HCT116 (cell line): ENCODE measurements at regions not wholly inside any gene's neighbourhood (a gene's known extent, or its start where the extent isn't known, plus 50 kb on each side); places are given as distances from the start of the nearest gene placed in this dataset.

Experiments used
- EZH2 ChIP-seq: fragments of 200-600 bp; sonication (generic); IDR thresholded peaks from 2 replicates; pipeline ENCODE4 v1.6.1; 2017; ENCODE audit warnings: antibody characterized with exemption, mixed run types
- JUND ChIP-seq: IDR thresholded peaks from 2 replicates; pipeline ENCODE4 v1.6.1; 2012
- POLR2A ChIP-seq: IDR thresholded peaks from 2 replicates; pipeline ENCODE4 v1.7.0; 2011; ENCODE audit warnings: borderline replicate concordance; ENCODE audit not compliant: insufficient read depth, insufficient read length; ENCODE audit errors: extremely low read depth
- POLR2AphosphoS5 ChIP-seq: IDR thresholded peaks from 2 replicates; pipeline ENCODE4 v1.6.1; 2011; ENCODE audit warnings: mild to moderate bottlenecking, low read depth, low read length, moderate library complexity
- SIN3A ChIP-seq: IDR thresholded peaks from 2 replicates; pipeline ENCODE4 v1.6.1; 2012; ENCODE audit warnings: low read depth
- SP1 ChIP-seq: IDR thresholded peaks from 2 replicates; pipeline ENCODE4 v1.6.1; 2012; ENCODE audit warnings: low read depth
- TCF7L2 ChIP-seq: IDR thresholded peaks from 2 replicates; pipeline ENCODE4 v1.7.0; 2011; ENCODE audit warnings: borderline replicate concordance, inconsistent platforms; ENCODE audit not compliant: insufficient read depth, insufficient read length; ENCODE audit errors: extremely low read depth
- ZNF274 ChIP-seq: fragments of 200-500 bp; sonication (Bioruptor generic); IDR thresholded peaks from 2 replicates; pipeline ENCODE4 v1.6.1; 2014; ENCODE audit warnings: mild to moderate bottlenecking, low read depth, low read length, inconsistent platforms
- TF ChIP-seq, protein P1 (sequence below), 3 experiments: fragments of 200-600 bp in 1 of 3; sonication (generic) in 1 of 3; IDR thresholded peaks in 2 of 3; conservative IDR thresholded peaks in 1 of 3; 2 replicates each; pipeline ENCODE4 v1.5.1; 2012 to 2017; ENCODE audit warnings: low read depth in 2 of 3, low read length in 2 of 3, antibody characterized with exemption in 1 of 3, borderline replicate concordance in 1 of 3, control low read depth in 1 of 3, mild to moderate bottlenecking in 1 of 3, mixed read lengths in 1 of 3, mixed run types in 1 of 3, moderate library complexity in 1 of 3; ENCODE audit not compliant: insufficient read depth in 1 of 3
- TF ChIP-seq, protein P2 (sequence below): IDR thresholded peaks from 2 replicates; pipeline ENCODE4 v1.6.1; 2012; ENCODE audit warnings: low read depth
- TF ChIP-seq, protein P3 (sequence below): IDR thresholded peaks from 2 replicates; pipeline ENCODE4 v1.6.1; 2012
- TF ChIP-seq, protein P4 (sequence below): IDR thresholded peaks from 2 replicates; pipeline ENCODE4 v1.6.1; 2012

DNA sequence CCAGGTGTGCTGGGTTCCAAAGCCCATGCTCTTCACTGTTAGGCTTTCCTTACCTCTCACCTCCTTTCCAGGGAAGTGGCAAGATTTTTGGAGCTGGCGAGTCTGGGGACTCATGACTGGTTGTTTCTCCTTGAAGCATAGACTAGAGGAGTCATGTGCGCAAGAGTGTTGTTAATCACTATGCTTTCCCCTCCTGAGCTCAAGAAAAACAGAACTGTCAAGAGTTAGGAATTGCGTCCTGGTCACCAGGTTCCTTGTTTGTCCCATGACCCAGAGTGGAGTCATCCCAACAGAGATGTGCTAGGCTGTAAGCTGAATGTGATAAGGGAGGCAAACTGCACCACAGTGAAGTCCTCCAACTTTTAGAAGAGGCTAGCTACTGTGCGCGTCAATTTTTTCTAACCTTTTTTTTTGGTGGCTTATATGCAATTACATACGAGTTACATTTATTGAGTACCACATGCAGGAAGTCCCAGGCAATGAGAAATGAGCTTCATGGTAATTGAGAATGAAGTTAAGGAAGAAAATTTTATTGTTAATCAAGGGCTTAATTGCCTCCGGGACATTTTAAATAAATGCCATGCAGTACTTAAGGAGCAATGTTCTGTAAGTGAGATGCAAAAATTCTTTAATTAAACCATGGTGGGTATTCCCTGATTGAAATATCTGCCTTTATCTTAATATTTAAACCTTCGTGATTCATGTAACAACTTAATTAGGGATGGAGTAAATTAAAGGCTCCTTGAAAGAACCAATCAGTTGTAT, 233.9 kb downstream of the ZIC5 start:
- TF ChIP-seq TCF7L2: no peak
- no peak for TF ChIP-seq ZNF274
- TF ChIP-seq, protein P1, sequence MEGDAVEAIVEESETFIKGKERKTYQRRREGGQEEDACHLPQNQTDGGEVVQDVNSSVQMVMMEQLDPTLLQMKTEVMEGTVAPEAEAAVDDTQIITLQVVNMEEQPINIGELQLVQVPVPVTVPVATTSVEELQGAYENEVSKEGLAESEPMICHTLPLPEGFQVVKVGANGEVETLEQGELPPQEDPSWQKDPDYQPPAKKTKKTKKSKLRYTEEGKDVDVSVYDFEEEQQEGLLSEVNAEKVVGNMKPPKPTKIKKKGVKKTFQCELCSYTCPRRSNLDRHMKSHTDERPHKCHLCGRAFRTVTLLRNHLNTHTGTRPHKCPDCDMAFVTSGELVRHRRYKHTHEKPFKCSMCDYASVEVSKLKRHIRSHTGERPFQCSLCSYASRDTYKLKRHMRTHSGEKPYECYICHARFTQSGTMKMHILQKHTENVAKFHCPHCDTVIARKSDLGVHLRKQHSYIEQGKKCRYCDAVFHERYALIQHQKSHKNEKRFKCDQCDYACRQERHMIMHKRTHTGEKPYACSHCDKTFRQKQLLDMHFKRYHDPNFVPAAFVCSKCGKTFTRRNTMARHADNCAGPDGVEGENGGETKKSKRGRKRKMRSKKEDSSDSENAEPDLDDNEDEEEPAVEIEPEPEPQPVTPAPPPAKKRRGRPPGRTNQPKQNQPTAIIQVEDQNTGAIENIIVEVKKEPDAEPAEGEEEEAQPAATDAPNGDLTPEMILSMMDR (IDR thresholded peaks at IDR 0.05 in 2 of 3, conservative IDR thresholded peaks at IDR 0.05 in 1 of 3; ENCODE audit: borderline replicate concordance in 1 of 3, insufficient read depth in 1 of 3, low read depth in 2 of 3, low read length in 2 of 3): no peak
- TF ChIP-seq SP1: no peak
- no peak for TF ChIP-seq POLR2A
- TF ChIP-seq, protein P2, sequence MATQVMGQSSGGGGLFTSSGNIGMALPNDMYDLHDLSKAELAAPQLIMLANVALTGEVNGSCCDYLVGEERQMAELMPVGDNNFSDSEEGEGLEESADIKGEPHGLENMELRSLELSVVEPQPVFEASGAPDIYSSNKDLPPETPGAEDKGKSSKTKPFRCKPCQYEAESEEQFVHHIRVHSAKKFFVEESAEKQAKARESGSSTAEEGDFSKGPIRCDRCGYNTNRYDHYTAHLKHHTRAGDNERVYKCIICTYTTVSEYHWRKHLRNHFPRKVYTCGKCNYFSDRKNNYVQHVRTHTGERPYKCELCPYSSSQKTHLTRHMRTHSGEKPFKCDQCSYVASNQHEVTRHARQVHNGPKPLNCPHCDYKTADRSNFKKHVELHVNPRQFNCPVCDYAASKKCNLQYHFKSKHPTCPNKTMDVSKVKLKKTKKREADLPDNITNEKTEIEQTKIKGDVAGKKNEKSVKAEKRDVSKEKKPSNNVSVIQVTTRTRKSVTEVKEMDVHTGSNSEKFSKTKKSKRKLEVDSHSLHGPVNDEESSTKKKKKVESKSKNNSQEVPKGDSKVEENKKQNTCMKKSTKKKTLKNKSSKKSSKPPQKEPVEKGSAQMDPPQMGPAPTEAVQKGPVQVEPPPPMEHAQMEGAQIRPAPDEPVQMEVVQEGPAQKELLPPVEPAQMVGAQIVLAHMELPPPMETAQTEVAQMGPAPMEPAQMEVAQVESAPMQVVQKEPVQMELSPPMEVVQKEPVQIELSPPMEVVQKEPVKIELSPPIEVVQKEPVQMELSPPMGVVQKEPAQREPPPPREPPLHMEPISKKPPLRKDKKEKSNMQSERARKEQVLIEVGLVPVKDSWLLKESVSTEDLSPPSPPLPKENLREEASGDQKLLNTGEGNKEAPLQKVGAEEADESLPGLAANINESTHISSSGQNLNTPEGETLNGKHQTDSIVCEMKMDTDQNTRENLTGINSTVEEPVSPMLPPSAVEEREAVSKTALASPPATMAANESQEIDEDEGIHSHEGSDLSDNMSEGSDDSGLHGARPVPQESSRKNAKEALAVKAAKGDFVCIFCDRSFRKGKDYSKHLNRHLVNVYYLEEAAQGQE: no peak
- no peak for TF ChIP-seq JUND
- no peak for TF ChIP-seq EZH2
- TF ChIP-seq POLR2AphosphoS5: no peak
- TF ChIP-seq, protein P3, sequence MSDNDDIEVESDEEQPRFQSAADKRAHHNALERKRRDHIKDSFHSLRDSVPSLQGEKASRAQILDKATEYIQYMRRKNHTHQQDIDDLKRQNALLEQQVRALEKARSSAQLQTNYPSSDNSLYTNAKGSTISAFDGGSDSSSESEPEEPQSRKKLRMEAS: no peak
- no peak for TF ChIP-seq SIN3A
- TF ChIP-seq, protein P4, sequence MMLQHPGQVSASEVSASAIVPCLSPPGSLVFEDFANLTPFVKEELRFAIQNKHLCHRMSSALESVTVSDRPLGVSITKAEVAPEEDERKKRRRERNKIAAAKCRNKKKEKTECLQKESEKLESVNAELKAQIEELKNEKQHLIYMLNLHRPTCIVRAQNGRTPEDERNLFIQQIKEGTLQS: no peak
